ENCODE measurements at regions not wholly inside any gene's neighbourhood (a gene's known extent, or its start where the extent isn't known, plus 50 kb on each side); places are given as distances from the start of the nearest gene placed in this dataset.

GRCh38 chr13:44795176-44795575 is 194.1 kb downstream of the NUFIP1 start:
- Histone ChIP-seq H3K27ac (ENCODE audit: low read depth, low read length) (no peak overlapping the region), H3K36me3 (ENCODE audit: control insufficient read depth in 3 of 3, insufficient read depth in 3 of 3, low read length in 3 of 3) (no peaks in the 10 kb centered on the region), H3K4me1 (ENCODE audit: control insufficient read depth in 3 of 3, insufficient read depth in 3 of 3, low read length in 3 of 3) (no peaks in the 10 kb centered on the region), H3K27me3 (ENCODE audit: control insufficient read depth in 3 of 3, insufficient read depth in 3 of 3, low read length in 3 of 3) (no peaks in the 10 kb centered on the region), H3K9me3 (ENCODE audit: control insufficient read depth in 3 of 3, low read length in 3 of 3) (no peaks in the 10 kb centered on the region), H3K9ac (ENCODE audit: low read depth in 1 of 3, low read length in 3 of 3) (no peak overlapping the region), H3K4me3 (ENCODE audit: low read length in 3 of 3) (no peak overlapping the region)

DNA sequence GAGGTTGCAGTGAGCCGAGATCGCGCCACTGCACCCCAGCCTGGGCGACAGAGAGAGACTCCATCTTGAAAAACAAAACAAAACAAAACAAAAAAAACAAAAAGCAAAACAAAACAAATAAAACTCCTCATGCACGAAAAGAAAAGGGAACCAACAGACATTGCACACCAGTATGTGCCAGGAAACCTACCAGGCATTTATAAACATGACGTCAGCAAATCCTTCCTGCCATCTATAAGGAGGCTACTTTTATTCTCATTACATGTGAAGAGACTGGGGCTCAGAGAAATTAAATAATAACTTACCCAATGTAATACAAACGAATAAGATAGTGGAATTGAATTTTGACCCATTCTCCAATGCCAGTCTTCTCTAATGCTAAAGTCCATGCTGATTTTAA is 197.2 kb downstream of the NUFIP1 start:
- Histone ChIP-seq H3K36me3 (ENCODE audit: control insufficient read depth in 3 of 3, insufficient read depth in 3 of 3, low read length in 3 of 3) (no peaks in the 10 kb centered on the region), H3K27me3 (ENCODE audit: control insufficient read depth in 3 of 3, insufficient read depth in 3 of 3, low read length in 3 of 3) (no peaks in the 10 kb centered on the region), H3K9me3 (ENCODE audit: control insufficient read depth in 3 of 3, low read length in 3 of 3) (no peaks in the 10 kb centered on the region), H3K9ac (ENCODE audit: low read depth in 1 of 3, low read length in 3 of 3) (no peak overlapping the region), H3K4me1 (ENCODE audit: control insufficient read depth in 3 of 3, insufficient read depth in 3 of 3, low read length in 3 of 3) (no peaks in the 10 kb centered on the region), H3K27ac (ENCODE audit: low read depth, low read length) (no peak overlapping the region), H3K4me3 (ENCODE audit: low read length in 3 of 3) (no peak overlapping the region)

DNA sequence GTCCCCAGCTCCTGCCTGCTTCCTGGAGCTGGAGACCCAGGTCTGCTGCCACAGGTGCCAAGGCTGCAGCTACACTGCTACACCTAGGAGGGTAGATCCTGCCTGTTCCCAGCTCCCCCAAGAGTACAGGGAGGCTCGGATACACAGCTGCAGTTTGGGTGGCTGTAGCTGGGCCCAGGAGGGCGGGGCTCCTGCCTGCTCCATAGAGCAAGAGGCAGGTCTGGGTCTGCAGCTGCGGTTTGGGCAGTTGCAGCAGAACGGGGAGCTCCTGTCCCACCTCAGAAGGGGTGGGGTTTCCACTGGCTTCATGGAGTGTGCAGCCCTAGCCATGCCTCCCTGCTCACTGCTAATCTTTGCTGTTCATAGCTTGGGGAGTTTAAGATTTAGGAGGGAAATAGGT is 199.0 kb downstream of the NUFIP1 start:
- H3K27ac ChIP-seq (ENCODE audit: low read depth, low read length) = no peak overlapping the region
- H3K4me1 ChIP-seq (ENCODE audit: control insufficient read depth in 3 of 3, insufficient read depth in 3 of 3, low read length in 3 of 3) = no peaks in the 10 kb centered on the region
- H3K4me3 ChIP-seq (ENCODE audit: low read length in 3 of 3) = no peak overlapping the region
- no peak overlapping the region for H3K9ac ChIP-seq (ENCODE audit: low read depth in 1 of 3, low read length in 3 of 3)
- H3K36me3 ChIP-seq (ENCODE audit: control insufficient read depth in 3 of 3, insufficient read depth in 3 of 3, low read length in 3 of 3) = no peaks in the 10 kb centered on the region
- H3K27me3 ChIP-seq (ENCODE audit: control insufficient read depth in 3 of 3, insufficient read depth in 3 of 3, low read length in 3 of 3) = no peaks in the 10 kb centered on the region
- H3K9me3 ChIP-seq (ENCODE audit: control insufficient read depth in 3 of 3, low read length in 3 of 3) = no peaks in the 10 kb centered on the region

- Histone ChIP-seq H3K36me3 (ENCODE audit: control insufficient read depth in 3 of 3, insufficient read depth in 3 of 3, low read length in 3 of 3) (no peaks in the 10 kb centered on the region), H3K27ac (ENCODE audit: low read depth, low read length) (no peak overlapping the region), H3K27me3 (ENCODE audit: control insufficient read depth in 3 of 3, insufficient read depth in 3 of 3, low read length in 3 of 3) (no peaks in the 10 kb centered on the region), H3K4me3 (ENCODE audit: low read length in 3 of 3) (no peak overlapping the region), H3K9me3 (ENCODE audit: control insufficient read depth in 3 of 3, low read length in 3 of 3) (no peaks in the 10 kb centered on the region), H3K9ac (ENCODE audit: low read depth in 1 of 3, low read length in 3 of 3) (no peak overlapping the region), H3K4me1 (ENCODE audit: control insufficient read depth in 3 of 3, insufficient read depth in 3 of 3, low read length in 3 of 3) (no peaks in the 10 kb centered on the region)
These were observed 201.7 kb downstream of the NUFIP1 start for GRCh38 chr13:44787617-44788016.

- no peak overlapping the region for H3K9ac ChIP-seq (ENCODE audit: low read depth in 1 of 3, low read length in 3 of 3)
- H3K27ac ChIP-seq (ENCODE audit: low read depth, low read length) = no peak overlapping the region
- H3K36me3 ChIP-seq (ENCODE audit: control insufficient read depth in 3 of 3, insufficient read depth in 3 of 3, low read length in 3 of 3) = no peaks in the 10 kb centered on the region
- H3K9me3 ChIP-seq (ENCODE audit: control insufficient read depth in 3 of 3, low read length in 3 of 3) = no peaks in the 10 kb centered on the region
- H3K4me1 ChIP-seq (ENCODE audit: control insufficient read depth in 3 of 3, insufficient read depth in 3 of 3, low read length in 3 of 3) = no peaks in the 10 kb centered on the region
- no peak overlapping the region for H3K4me3 ChIP-seq (ENCODE audit: low read length in 3 of 3)
- no peaks in the 10 kb centered on the region for H3K27me3 ChIP-seq (ENCODE audit: control insufficient read depth in 3 of 3, insufficient read depth in 3 of 3, low read length in 3 of 3)
These were observed 202.5 kb downstream of the NUFIP1 start for GRCh38 chr13:44786756-44787155.

DNA sequence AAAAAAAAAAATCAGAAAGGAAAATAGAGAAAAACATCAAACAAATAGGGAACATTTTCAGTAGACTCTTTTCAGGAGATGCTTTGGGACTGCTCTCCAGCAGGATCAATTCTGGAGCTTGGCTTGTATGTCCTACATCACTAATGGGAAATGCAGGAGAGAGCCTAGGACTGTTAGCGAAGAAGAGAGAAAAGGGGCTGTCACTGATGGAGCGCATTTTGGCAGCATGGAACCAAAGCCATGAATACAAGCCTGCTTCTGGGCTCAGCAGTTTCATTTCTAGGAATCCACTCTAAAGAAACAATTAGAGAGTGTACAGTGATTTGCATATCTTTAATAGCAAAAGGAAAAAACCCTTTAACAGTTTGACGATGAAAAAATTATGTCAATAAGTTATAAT is 203.9 kb downstream of the NUFIP1 start:
- H3K9ac ChIP-seq (ENCODE audit: low read depth in 1 of 3, low read length in 3 of 3) = no peak overlapping the region
- H3K9me3 ChIP-seq (ENCODE audit: control insufficient read depth in 3 of 3, low read length in 3 of 3) = no peaks in the 10 kb centered on the region
- peaks cover 0 to 2% (median 0%) of the 10 kb centered on the region in 3 donors for H3K4me1 ChIP-seq (ENCODE audit: control insufficient read depth in 3 of 3, insufficient read depth in 3 of 3, low read length in 3 of 3)
- H3K27me3 ChIP-seq (ENCODE audit: control insufficient read depth in 3 of 3, insufficient read depth in 3 of 3, low read length in 3 of 3) = no peaks in the 10 kb centered on the region
- no peak overlapping the region for H3K27ac ChIP-seq (ENCODE audit: low read depth, low read length)
- H3K4me3 ChIP-seq (ENCODE audit: low read length in 3 of 3) = no peak overlapping the region
- H3K36me3 ChIP-seq (ENCODE audit: control insufficient read depth in 3 of 3, insufficient read depth in 3 of 3, low read length in 3 of 3) = no peaks in the 10 kb centered on the region

GRCh38 chr13:44784708-44785080 is 204.6 kb downstream of the NUFIP1 start:
- no peaks in the 10 kb centered on the region for H3K36me3 ChIP-seq (ENCODE audit: control insufficient read depth in 3 of 3, insufficient read depth in 3 of 3, low read length in 3 of 3)

GRCh38 chr13:44783994-44784707 is 205.1 kb downstream of the NUFIP1 start:
- Histone ChIP-seq H3K9me3 (ENCODE audit: control insufficient read depth in 3 of 3, low read length in 3 of 3) (no peaks in the 10 kb centered on the region), H3K4me1 (ENCODE audit: control insufficient read depth in 3 of 3, insufficient read depth in 3 of 3, low read length in 3 of 3) (peaks cover 0 to 2% (median 0%) of the 10 kb centered on the region in 3 donors), H3K27me3 (ENCODE audit: control insufficient read depth in 3 of 3, insufficient read depth in 3 of 3, low read length in 3 of 3) (no peaks in the 10 kb centered on the region), H3K27ac (ENCODE audit: low read depth, low read length) (no peak overlapping the region), H3K9ac (ENCODE audit: low read depth in 1 of 3, low read length in 3 of 3) (no peak overlapping the region), H3K4me3 (ENCODE audit: low read length in 3 of 3) (no peak overlapping the region), H3K36me3 (ENCODE audit: control insufficient read depth in 3 of 3, insufficient read depth in 3 of 3, low read length in 3 of 3) (no peaks in the 10 kb centered on the region)

More at GRCh38 chr13:44784708-44785080, 204.6 kb downstream of the NUFIP1 start:
- Histone ChIP-seq H3K9ac (ENCODE audit: low read depth in 1 of 3, low read length in 3 of 3) (no peak overlapping the region), H3K4me3 (ENCODE audit: low read length in 3 of 3) (no peak overlapping the region), H3K4me1 (ENCODE audit: control insufficient read depth in 3 of 3, insufficient read depth in 3 of 3, low read length in 3 of 3) (peaks cover 0 to 2% (median 0%) of the 10 kb centered on the region in 3 donors), H3K27ac (ENCODE audit: low read depth, low read length) (no peak overlapping the region), H3K27me3 (ENCODE audit: control insufficient read depth in 3 of 3, insufficient read depth in 3 of 3, low read length in 3 of 3) (no peaks in the 10 kb centered on the region), H3K9me3 (ENCODE audit: control insufficient read depth in 3 of 3, low read length in 3 of 3) (no peaks in the 10 kb centered on the region)

DNA sequence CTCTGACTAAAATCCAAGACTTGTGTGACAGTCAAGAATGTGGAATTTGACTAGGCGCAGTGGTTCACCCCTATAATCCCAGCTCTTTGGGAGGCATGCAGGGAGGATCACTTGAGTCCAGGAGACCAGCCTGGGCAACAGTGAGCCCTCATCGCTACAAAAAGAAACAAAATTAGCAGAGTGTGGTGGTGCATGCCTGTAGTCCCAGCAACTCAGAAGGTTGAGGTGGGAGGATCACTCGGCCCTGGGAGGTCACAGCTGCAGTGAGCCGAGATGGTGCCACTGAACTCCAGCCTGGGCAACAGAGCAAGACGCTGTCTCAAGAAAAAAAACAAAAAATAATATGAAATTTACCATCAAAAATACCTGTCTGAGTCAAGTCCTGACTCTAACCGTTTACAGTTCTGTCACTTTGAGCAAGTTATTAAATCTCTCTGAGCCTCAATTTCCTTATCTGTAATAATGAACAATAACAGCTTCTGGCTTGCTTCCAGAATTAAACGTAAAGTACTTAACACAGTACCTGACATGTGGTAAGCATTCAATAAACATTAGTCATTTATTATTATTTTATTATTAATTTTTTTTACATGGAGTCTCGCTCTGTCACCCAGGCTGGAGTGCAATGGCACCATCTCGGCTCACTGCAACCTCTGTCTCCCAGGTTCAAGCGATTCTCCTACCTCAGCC is 204.6 kb upstream of the TSC22D1 start:
- Histone ChIP-seq H3K9me3 (ENCODE audit: control insufficient read depth in 3 of 3, low read length in 3 of 3) (no peaks in the 10 kb centered on the region), H3K27ac (ENCODE audit: low read depth, low read length) (no peak overlapping the region), H3K9ac (ENCODE audit: low read depth in 1 of 3, low read length in 3 of 3) (no peak overlapping the region), H3K4me1 (ENCODE audit: control insufficient read depth in 3 of 3, insufficient read depth in 3 of 3, low read length in 3 of 3) (peaks cover 0 to 2% (median 0%) of the 10 kb centered on the region in 3 donors), H3K4me3 (ENCODE audit: low read length in 3 of 3) (no peak overlapping the region), H3K27me3 (ENCODE audit: control insufficient read depth in 3 of 3, insufficient read depth in 3 of 3, low read length in 3 of 3) (no peaks in the 10 kb centered on the region), H3K36me3 (ENCODE audit: control insufficient read depth in 3 of 3, insufficient read depth in 3 of 3, low read length in 3 of 3) (no peaks in the 10 kb centered on the region)

- Histone ChIP-seq H3K4me1 (ENCODE audit: control insufficient read depth in 3 of 3, insufficient read depth in 3 of 3, low read length in 3 of 3) (peaks cover 0 to 2% (median 0%) of the 10 kb centered on the region in 3 donors), H3K9me3 (ENCODE audit: control insufficient read depth in 3 of 3, low read length in 3 of 3) (no peaks in the 10 kb centered on the region), H3K27me3 (ENCODE audit: control insufficient read depth in 3 of 3, insufficient read depth in 3 of 3, low read length in 3 of 3) (no peaks in the 10 kb centered on the region), H3K9ac (ENCODE audit: low read depth in 1 of 3, low read length in 3 of 3) (no peak overlapping the region), H3K36me3 (ENCODE audit: control insufficient read depth in 3 of 3, insufficient read depth in 3 of 3, low read length in 3 of 3) (no peaks in the 10 kb centered on the region), H3K4me3 (ENCODE audit: low read length in 3 of 3) (no peak overlapping the region), H3K27ac (ENCODE audit: low read depth, low read length) (no peak overlapping the region)
These were observed 202.8 kb upstream of the TSC22D1 start for GRCh38 chr13:44778761-44779484.

All from skeletal muscle tissue (tissue), 3 donors.